ENCODE measurements at regions not wholly inside any gene's neighbourhood (a gene's known extent, or its start where the extent isn't known, plus 50 kb on each side); places are given as distances from the start of the nearest gene placed in this dataset.

DNA sequence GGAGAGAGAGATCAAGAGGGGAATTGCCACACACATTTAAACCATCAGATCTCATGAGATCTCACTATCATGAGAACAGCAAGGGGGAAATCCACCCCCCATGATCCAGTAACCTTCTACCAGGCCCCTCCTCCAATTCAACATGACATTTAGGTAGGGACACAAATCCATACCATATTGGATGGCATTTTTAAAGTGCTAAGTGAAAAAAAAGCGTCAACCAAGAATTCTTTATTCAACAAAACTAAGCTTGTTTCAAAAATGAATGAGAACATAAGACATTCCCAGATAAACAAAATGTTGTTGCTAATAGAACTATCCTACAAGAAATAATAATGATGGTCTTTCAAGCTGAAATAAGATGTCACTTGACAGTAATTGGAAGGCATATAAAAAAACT is 626.2 kb upstream of the LRRTM1 start:
- TF ChIP-seq, protein P1, sequence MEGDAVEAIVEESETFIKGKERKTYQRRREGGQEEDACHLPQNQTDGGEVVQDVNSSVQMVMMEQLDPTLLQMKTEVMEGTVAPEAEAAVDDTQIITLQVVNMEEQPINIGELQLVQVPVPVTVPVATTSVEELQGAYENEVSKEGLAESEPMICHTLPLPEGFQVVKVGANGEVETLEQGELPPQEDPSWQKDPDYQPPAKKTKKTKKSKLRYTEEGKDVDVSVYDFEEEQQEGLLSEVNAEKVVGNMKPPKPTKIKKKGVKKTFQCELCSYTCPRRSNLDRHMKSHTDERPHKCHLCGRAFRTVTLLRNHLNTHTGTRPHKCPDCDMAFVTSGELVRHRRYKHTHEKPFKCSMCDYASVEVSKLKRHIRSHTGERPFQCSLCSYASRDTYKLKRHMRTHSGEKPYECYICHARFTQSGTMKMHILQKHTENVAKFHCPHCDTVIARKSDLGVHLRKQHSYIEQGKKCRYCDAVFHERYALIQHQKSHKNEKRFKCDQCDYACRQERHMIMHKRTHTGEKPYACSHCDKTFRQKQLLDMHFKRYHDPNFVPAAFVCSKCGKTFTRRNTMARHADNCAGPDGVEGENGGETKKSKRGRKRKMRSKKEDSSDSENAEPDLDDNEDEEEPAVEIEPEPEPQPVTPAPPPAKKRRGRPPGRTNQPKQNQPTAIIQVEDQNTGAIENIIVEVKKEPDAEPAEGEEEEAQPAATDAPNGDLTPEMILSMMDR (IDR thresholded peaks at IDR 0.05; ENCODE audit: low read depth, low read length, missing control alignments) = no peak
- no peak overlapping the region for H3K4me3 ChIP-seq (replicated peaks; ENCODE audit: low read depth, low read length)
- no peak for DNase-seq (ENCODE audit: extremely low read depth, low read depth)

DNA sequence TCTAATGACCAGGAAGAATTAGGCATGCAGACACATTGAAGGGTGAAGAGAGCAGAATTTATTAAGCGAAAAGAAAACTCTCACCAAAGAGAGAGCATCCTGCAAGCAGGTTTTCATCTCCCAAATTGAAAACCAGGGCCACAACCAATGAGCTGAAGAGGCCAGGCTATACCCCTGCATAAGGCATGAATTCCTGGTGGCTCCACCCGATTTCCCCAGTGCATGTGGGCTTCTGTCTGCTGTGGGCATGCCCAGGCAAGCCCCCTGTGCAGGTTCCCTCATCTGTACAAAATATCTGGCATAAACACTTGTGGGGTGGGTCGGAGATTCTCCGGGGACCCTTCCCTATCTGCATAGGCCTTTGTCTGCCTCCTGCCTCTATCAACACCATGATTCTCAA is 621.6 kb upstream of the LRRTM1 start:
- TF ChIP-seq, protein P1 (IDR thresholded peaks at IDR 0.05; ENCODE audit: low read depth, low read length, missing control alignments) = no peak
- no peak overlapping the region for H3K4me3 ChIP-seq (replicated peaks; ENCODE audit: low read depth, low read length)
- DNase-seq (ENCODE audit: extremely low read depth, low read depth) = no peak

DNA sequence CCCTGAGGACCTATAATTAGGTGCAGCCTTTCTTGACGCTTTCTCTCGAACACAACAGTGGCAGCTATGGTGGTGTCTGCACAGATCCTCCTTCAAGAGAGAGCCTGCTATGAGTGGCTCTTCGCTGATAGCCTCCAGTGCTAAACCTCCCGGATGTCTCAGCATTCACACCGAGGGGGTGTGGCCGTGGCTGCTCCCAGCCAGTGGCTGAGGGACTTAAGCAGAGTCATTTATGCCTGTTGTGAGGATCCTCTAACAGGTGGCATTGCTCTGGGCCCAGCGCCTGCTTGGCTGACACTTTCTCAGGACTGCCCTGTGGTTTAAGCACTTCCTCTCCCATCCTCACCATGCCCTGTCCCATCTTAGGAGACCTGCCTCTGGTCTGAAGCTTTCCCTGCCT is 592.0 kb upstream of the LRRTM1 start:
- TF ChIP-seq, protein P1 (IDR thresholded peaks at IDR 0.05; ENCODE audit: low read depth, low read length, missing control alignments) = no peak
- no peak for DNase-seq (ENCODE audit: extremely low read depth, low read depth)
- H3K4me3 ChIP-seq (replicated peaks; ENCODE audit: low read depth, low read length) = no peak overlapping the region

DNA sequence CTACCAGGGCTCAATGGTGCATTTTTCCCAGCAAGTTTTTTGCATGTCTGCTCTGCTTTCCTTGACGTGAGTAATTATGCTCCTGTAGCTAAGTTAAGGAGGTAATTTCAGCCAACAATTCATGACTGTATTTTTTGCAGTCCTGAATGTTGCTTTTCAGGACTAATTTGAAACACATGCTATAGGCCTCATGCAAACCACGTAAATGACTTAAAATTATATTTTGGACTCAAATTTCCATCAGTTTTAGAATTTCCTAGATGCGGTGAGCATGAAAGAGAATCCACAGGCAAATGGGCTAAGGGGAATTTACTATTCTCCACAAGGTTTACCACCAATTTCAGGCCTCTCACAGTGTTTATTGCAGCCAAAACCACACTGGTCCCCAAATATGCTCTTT is 589.9 kb upstream of the LRRTM1 start:
- TF ChIP-seq, protein P1 (IDR thresholded peaks at IDR 0.05; ENCODE audit: low read depth, low read length, missing control alignments) = no peak
- H3K4me3 ChIP-seq (replicated peaks; ENCODE audit: low read depth, low read length) = no peak overlapping the region
- no peak for DNase-seq (ENCODE audit: extremely low read depth, low read depth)

DNA sequence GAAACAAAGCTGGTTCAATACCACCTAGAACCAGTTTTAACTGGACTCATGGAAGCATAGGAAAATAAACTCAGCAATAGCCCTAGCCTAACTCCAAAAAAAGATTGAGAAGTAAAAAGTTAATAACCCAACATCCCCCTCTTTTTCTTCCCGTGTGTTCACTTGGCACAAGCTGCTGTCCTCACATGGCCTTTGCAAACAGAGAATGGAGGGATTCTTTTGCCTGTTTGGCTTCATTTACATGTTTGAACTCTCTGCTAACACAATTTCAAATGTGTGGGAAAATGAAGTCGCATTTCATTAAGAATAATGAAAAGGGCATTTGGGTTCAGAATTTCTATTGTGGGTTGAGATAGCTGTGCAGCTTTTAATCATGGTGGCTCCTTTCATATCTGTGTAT is 589.2 kb upstream of the LRRTM1 start:
- H3K4me3 ChIP-seq (replicated peaks; ENCODE audit: low read depth, low read length) = no peak overlapping the region
- DNase-seq (ENCODE audit: extremely low read depth, low read depth) = no peak
- TF ChIP-seq, protein P1 (IDR thresholded peaks at IDR 0.05; ENCODE audit: low read depth, low read length, missing control alignments) = no peak

DNA sequence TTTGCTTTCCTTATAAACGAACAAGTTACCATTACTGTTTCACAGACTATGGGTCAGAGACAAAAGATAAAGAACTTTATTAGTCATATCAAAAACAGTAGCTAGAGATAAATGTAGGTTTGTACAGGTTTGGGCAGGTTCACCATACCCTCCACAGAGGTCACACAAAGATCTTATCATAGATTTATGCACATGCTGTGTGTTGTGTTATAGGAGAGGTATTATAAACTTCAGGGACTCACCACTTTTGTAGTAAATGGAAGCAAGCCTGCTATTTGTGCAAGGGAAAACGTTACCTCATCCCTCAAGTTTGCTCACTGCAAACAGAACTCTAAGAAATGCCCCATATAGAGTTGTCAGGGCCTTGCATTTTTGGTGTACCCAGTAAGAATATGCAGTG is 584.5 kb upstream of the LRRTM1 start:
- TF ChIP-seq, protein P1 (IDR thresholded peaks at IDR 0.05; ENCODE audit: low read depth, low read length, missing control alignments) = no peak
- DNase-seq (ENCODE audit: extremely low read depth, low read depth) = no peak

DNA sequence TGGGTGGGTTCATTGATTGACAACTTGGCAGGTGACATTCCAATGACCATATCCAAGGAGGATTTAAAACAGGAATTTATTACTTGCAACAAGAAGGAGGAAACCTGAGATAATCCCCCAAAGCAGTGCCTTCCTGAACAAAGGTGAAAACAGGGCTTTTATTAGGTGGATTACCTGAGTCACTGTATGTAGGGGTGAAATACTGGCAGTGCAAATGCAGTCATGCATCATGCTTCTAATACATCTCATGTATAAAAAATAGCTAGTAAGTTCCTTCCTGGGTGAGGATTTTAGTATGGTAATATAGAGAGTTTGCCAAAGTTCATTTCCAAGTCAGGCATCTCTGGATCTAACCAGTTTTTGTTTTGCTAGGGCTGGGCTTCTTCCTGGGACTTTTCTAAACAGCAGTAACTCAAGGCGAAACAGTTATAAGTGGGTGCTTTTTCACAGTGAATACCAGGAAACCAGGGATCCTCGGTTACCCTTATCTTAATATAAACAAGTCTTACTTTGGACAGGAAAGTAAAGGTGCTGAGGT is 583.4 kb upstream of the LRRTM1 start:
- TF ChIP-seq, protein P1 (IDR thresholded peaks at IDR 0.05; ENCODE audit: low read depth, low read length, missing control alignments) = no peak
- no peak for DNase-seq (ENCODE audit: extremely low read depth, low read depth)

More for the DNA sequence above, 584.5 kb upstream of the LRRTM1 start:
- H3K4me3 ChIP-seq (replicated peaks; ENCODE audit: low read depth, low read length) = no peak overlapping the region

More for the DNA sequence above, 583.4 kb upstream of the LRRTM1 start:
- no peak overlapping the region for H3K4me3 ChIP-seq (replicated peaks; ENCODE audit: low read depth, low read length)
